ENCODE measurements at regions not wholly inside any gene's neighbourhood (a gene's known extent, or its start where the extent isn't known, plus 50 kb on each side); places are given as distances from the start of the nearest gene placed in this dataset.
"Not testable (repeated sequence)": the region's sequence is repeated elsewhere in the genome, so short reads cannot be mapped to it uniquely, and the experiment has no call there.

GRCh38 chrX:125248931-125249330, 70.7 kb upstream of the TEX13C start:
- no peak overlapping the region for H3K27ac Mint-ChIP-seq
- CTCF ChIA-PET: no interaction called here
- intact Hi-C loops (cut with micrococcal nuclease): no loop called here

GRCh38 chrX:125255759-125256158, 63.9 kb upstream of the TEX13C start:
- H3K27ac Mint-ChIP-seq; H3K36me3 ChIP-seq (replicated peaks in 1 of 2; ENCODE audit: control extremely low read depth in 1 of 2, control insufficient read depth in 1 of 2, extremely low read depth in 1 of 2, insufficient read depth in 2 of 2, low read length in 1 of 2); H3K4me3 Mint-ChIP-seq; H3K27ac ChIP-seq (ENCODE audit: low read length in 2 of 2); H3K9me3 ChIP-seq (ENCODE audit: control extremely low read depth in 1 of 3, control insufficient read depth in 2 of 3, insufficient read depth in 1 of 3, low read length in 2 of 3); intact Hi-C loops (cut with micrococcal nuclease); CTCF ChIA-PET; H3K4me1 Mint-ChIP-seq; H2AFZ ChIP-seq (ENCODE audit: insufficient read depth, low read depth, low read length, poor library complexity, severe bottlenecking); H3K9ac ChIP-seq (ENCODE audit: low read length); ATAC-seq (ENCODE audit: low read depth); H4K20me1 ChIP-seq (ENCODE audit: control insufficient read depth, insufficient read depth, low read length, poor library complexity, severe bottlenecking); H3K4me2 ChIP-seq (replicated peaks; ENCODE audit: low read depth, low read length, poor library complexity, severe bottlenecking); DNase-seq; H3K79me2 ChIP-seq (ENCODE audit: control insufficient read depth, insufficient read depth, low read length); H3K27me3 ChIP-seq (replicated peaks in 1 of 4; ENCODE audit: control extremely low read depth in 1 of 4, control insufficient read depth in 3 of 4, insufficient read depth in 4 of 4, low read length in 3 of 4); H3K9me3 Mint-ChIP-seq (ENCODE audit: insufficient read depth); H3K4me1 ChIP-seq (ENCODE audit: control insufficient read depth in 2 of 2, insufficient read depth in 2 of 2, low read length in 2 of 2); H3K27me3 Mint-ChIP-seq; POLR2A ChIA-PET; H3K4me3 ChIP-seq (ENCODE audit: control extremely low read depth in 1 of 5, extremely low read depth in 1 of 5, insufficient read depth in 1 of 5, low read depth in 2 of 5, low read length in 4 of 5): not testable (repeated sequence)
- WGBS (ENCODE audit: insufficient coverage): 100% methylated on average over 5 of the region's 20 CpGs

More at GRCh38 chrX:125248931-125249330, 70.7 kb upstream of the TEX13C start:
- Histone ChIP-seq H3K79me2 (ENCODE audit: control insufficient read depth, insufficient read depth, low read length) (no peaks in the 10 kb centered on the region), H3K4me1 (ENCODE audit: control insufficient read depth in 2 of 2, insufficient read depth in 2 of 2, low read length in 2 of 2) (no peaks in the 10 kb centered on the region), H2AFZ (ENCODE audit: insufficient read depth, low read depth, low read length, poor library complexity, severe bottlenecking) (no peak overlapping the region), H3K27me3 (replicated peaks in 1 of 4; ENCODE audit: control extremely low read depth in 1 of 4, control insufficient read depth in 3 of 4, insufficient read depth in 4 of 4, low read length in 3 of 4) (no peaks in the 10 kb centered on the region), H3K27ac (ENCODE audit: low read length in 2 of 2) (no peak overlapping the region), H3K9ac (ENCODE audit: low read length) (no peak overlapping the region), H3K36me3 (replicated peaks in 1 of 2; ENCODE audit: control extremely low read depth in 1 of 2, control insufficient read depth in 1 of 2, extremely low read depth in 1 of 2, insufficient read depth in 2 of 2, low read length in 1 of 2) (no peaks in the 10 kb centered on the region), H3K9me3 (ENCODE audit: control extremely low read depth in 1 of 3, control insufficient read depth in 2 of 3, insufficient read depth in 1 of 3, low read length in 2 of 3) (no peaks in the 10 kb centered on the region), H3K4me2 (replicated peaks; ENCODE audit: low read depth, low read length, poor library complexity, severe bottlenecking) (no peak overlapping the region), H4K20me1 (ENCODE audit: control insufficient read depth, insufficient read depth, low read length, poor library complexity, severe bottlenecking) (no peaks in the 10 kb centered on the region), H3K4me3 (ENCODE audit: control extremely low read depth in 1 of 5, extremely low read depth in 1 of 5, insufficient read depth in 1 of 5, low read depth in 2 of 5, low read length in 4 of 5) (no peak overlapping the region)
- TF ChIP-seq EZH2 (IDR thresholded peaks at IDR 0.05; ENCODE audit: borderline replicate concordance, insufficient read depth, low read depth, low read length, poor library complexity, severe bottlenecking): no peak
- TF ChIP-seq CTCF (IDR thresholded peaks at IDR 0.05): no peak
- no peaks in the 10 kb centered on the region for H3K9me3 Mint-ChIP-seq (ENCODE audit: insufficient read depth)
- DNase-seq: no peak
- POLR2A ChIA-PET: no interaction called here
- no peak for ATAC-seq (ENCODE audit: low read depth)
- no peak overlapping the region for H3K4me3 Mint-ChIP-seq
- no peaks in the 10 kb centered on the region for H3K4me1 Mint-ChIP-seq
- H3K27me3 Mint-ChIP-seq: no peaks in the 10 kb centered on the region
